ENCODE measurements at regions not wholly inside any gene's neighbourhood (a gene's known extent, or its start where the extent isn't known, plus 50 kb on each side); places are given as distances from the start of the nearest gene placed in this dataset.

DNA sequence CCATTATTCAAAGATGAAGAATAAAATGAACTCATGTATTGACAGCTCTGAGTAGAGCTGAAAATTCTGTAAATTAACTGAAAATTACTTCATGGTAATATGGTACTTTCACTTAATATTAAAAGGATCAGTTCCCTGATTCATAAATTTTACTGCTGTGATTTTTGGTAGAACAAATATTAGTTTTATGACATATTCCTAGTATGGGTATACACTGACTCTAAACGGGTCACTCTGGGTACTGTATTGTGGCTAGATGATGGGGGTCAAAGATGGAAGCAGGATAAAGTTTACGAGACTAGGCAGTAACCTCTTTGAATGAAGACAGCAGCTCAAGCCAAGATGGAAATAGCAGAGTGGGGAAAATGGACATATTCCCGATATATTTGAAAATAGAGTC is 135.5 kb downstream of the NUAK1 start:
- intact Hi-C loops (cut with micrococcal nuclease) = no loop called here
- H3K27me3 Mint-ChIP-seq (ENCODE audit: low read depth in 2 of 2) = peaks cover 6 to 25% of the 10 kb centered on the region in 2 donors
- Histone ChIP-seq H3K4me1 (ENCODE audit: control insufficient read depth, insufficient read depth, low read length) (no peaks in the 10 kb centered on the region), H3K36me3 (ENCODE audit: control insufficient read depth, insufficient read depth, low read length) (no peaks in the 10 kb centered on the region), H3K9me3 (ENCODE audit: control insufficient read depth, insufficient read depth, low read length) (no peaks in the 10 kb centered on the region), H3K4me3 (ENCODE audit: low read length) (no peak overlapping the region), H3K27ac (ENCODE audit: low read length) (no peak overlapping the region), H3K27me3 (ENCODE audit: control insufficient read depth, insufficient read depth, low read length) (no peaks in the 10 kb centered on the region)
- H3K27ac Mint-ChIP-seq = no peak overlapping the region
- 96% methylated on average over 3 of the region's 3 CpGs for WGBS (ENCODE audit: insufficient coverage)
- H3K4me3 Mint-ChIP-seq = no peak overlapping the region
- no peaks in the 10 kb centered on the region for H3K36me3 Mint-ChIP-seq
- H3K4me1 Mint-ChIP-seq = no peaks in the 10 kb centered on the region
- H3K9me3 Mint-ChIP-seq = no peaks in the 10 kb centered on the region
- TF ChIP-seq, protein P1, sequence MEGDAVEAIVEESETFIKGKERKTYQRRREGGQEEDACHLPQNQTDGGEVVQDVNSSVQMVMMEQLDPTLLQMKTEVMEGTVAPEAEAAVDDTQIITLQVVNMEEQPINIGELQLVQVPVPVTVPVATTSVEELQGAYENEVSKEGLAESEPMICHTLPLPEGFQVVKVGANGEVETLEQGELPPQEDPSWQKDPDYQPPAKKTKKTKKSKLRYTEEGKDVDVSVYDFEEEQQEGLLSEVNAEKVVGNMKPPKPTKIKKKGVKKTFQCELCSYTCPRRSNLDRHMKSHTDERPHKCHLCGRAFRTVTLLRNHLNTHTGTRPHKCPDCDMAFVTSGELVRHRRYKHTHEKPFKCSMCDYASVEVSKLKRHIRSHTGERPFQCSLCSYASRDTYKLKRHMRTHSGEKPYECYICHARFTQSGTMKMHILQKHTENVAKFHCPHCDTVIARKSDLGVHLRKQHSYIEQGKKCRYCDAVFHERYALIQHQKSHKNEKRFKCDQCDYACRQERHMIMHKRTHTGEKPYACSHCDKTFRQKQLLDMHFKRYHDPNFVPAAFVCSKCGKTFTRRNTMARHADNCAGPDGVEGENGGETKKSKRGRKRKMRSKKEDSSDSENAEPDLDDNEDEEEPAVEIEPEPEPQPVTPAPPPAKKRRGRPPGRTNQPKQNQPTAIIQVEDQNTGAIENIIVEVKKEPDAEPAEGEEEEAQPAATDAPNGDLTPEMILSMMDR (IDR thresholded peaks at IDR 0.05) = no peak
- DNase-seq (no peak), ATAC-seq (no peak)

DNA sequence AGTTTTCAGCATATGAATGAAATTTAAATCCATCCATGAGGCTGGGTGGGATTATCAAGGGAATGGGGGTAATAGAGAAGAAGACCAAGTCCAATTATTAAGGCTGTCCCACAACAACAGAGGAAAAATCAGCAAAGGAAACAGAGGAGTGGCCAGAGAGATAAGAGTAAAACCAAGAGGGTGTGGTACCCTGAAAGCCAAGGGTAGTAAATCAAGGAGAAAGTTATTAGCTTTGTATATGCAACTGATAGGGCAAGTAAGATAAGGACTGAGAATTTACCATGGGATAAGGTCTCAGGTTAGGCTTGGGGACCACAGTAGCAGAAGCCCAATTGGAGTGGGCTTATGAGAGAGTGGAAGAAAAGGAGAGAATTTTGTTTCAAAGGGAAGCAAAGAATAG is 134.5 kb downstream of the NUAK1 start:
- H3K27ac Mint-ChIP-seq = no peak overlapping the region
- TF ChIP-seq, protein P1 (IDR thresholded peaks at IDR 0.05) = no peak
- Histone ChIP-seq H3K9me3 (ENCODE audit: control insufficient read depth, insufficient read depth, low read length) (no peaks in the 10 kb centered on the region), H3K4me3 (ENCODE audit: low read length) (no peak overlapping the region), H3K4me1 (ENCODE audit: control insufficient read depth, insufficient read depth, low read length) (no peaks in the 10 kb centered on the region), H3K27ac (ENCODE audit: low read length) (no peak overlapping the region), H3K36me3 (ENCODE audit: control insufficient read depth, insufficient read depth, low read length) (no peaks in the 10 kb centered on the region), H3K27me3 (ENCODE audit: control insufficient read depth, insufficient read depth, low read length) (no peaks in the 10 kb centered on the region)
- H3K4me1 Mint-ChIP-seq = no peaks in the 10 kb centered on the region
- H3K4me3 Mint-ChIP-seq = no peak overlapping the region
- H3K27me3 Mint-ChIP-seq (ENCODE audit: low read depth in 2 of 2) = peaks cover 10 to 29% of the 10 kb centered on the region in 2 donors
- H3K9me3 Mint-ChIP-seq = no peaks in the 10 kb centered on the region
- no peaks in the 10 kb centered on the region for H3K36me3 Mint-ChIP-seq
- DNase-seq = no peak
- ATAC-seq = no peak
- intact Hi-C loops (cut with micrococcal nuclease) = no loop called here

DNA sequence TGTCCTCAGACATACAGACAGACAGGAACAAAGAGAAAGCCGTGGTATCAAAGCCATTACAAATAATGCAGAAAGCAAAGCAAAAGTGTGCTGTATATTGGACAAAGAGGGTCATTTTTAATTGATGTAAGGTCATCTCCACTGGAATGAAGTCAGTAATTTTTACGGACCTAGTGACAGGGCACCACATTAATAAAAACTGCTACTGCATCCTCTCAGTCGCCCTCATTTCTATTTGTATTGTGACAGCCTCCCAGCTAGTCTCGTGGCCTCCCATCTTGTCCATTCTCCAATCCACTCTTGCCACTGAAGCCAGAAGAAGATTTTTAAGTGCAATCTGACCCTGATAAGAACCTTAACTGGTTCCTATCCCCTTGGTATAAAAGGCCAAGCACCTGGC is 132.4 kb downstream of the NUAK1 start:
- Mint-ChIP-seq H3K4me3 (no peak overlapping the region), H3K27me3 (ENCODE audit: low read depth in 2 of 2) (peaks cover 10 to 20% of the 10 kb centered on the region in 2 donors), H3K27ac (no peak overlapping the region), H3K9me3 (no peaks in the 10 kb centered on the region), H3K36me3 (no peaks in the 10 kb centered on the region), H3K4me1 (no peaks in the 10 kb centered on the region)
- Histone ChIP-seq H3K9me3 (ENCODE audit: control insufficient read depth, insufficient read depth, low read length) (no peaks in the 10 kb centered on the region), H3K4me3 (ENCODE audit: low read length) (no peak overlapping the region), H3K4me1 (ENCODE audit: control insufficient read depth, insufficient read depth, low read length) (no peaks in the 10 kb centered on the region), H3K27me3 (ENCODE audit: control insufficient read depth, insufficient read depth, low read length) (no peaks in the 10 kb centered on the region), H3K27ac (ENCODE audit: low read length) (no peak overlapping the region), H3K36me3 (ENCODE audit: control insufficient read depth, insufficient read depth, low read length) (no peaks in the 10 kb centered on the region)
- TF ChIP-seq, protein P1 (IDR thresholded peaks at IDR 0.05) = no peak
- intact Hi-C loops (cut with micrococcal nuclease) = no loop called here
- DNase-seq (no peak), ATAC-seq (no peak)
- 88% methylated on average over 4 of the region's 4 CpGs for WGBS (ENCODE audit: insufficient coverage)

DNA sequence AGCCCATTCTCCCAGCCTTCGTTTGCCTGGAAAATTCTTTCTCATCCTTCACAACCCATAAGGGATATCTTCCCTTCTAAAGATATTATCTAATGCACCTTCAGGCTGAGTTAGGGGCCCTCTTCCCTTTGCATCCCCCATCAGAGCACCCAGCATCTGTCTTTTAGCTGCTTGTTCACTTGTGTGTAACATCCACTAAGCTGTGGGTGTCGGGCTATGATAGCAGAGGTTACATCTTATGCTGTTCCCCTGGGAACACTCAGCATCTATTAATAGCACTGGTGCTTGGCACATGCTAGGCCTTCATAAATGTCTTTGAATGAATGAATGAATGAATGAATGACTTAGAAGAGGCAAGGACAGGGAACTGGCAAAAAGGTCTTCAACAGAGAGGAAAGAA is 131.8 kb downstream of the NUAK1 start:
- H3K27me3 Mint-ChIP-seq (ENCODE audit: low read depth in 2 of 2) = peaks cover 14 to 16% of the 10 kb centered on the region in 2 donors
- no peak overlapping the region for H3K27ac ChIP-seq (ENCODE audit: low read length)
- H3K4me3 Mint-ChIP-seq = no peak overlapping the region
- no peaks in the 10 kb centered on the region for H3K4me1 ChIP-seq (ENCODE audit: control insufficient read depth, insufficient read depth, low read length)
- no peaks in the 10 kb centered on the region for H3K9me3 Mint-ChIP-seq
- no peak overlapping the region for H3K4me3 ChIP-seq (ENCODE audit: low read length)
- H3K9me3 ChIP-seq (ENCODE audit: control insufficient read depth, insufficient read depth, low read length) = no peaks in the 10 kb centered on the region
- DNase-seq = no peak
- TF ChIP-seq, protein P1 (IDR thresholded peaks at IDR 0.05) = no peak
- H3K36me3 ChIP-seq (ENCODE audit: control insufficient read depth, insufficient read depth, low read length) = no peaks in the 10 kb centered on the region
- no peak overlapping the region for H3K27ac Mint-ChIP-seq
- WGBS (ENCODE audit: insufficient coverage) = 92% methylated on average over 2 of the region's 2 CpGs
- H3K4me1 Mint-ChIP-seq = no peaks in the 10 kb centered on the region
- ATAC-seq = no peak
- no peaks in the 10 kb centered on the region for H3K36me3 Mint-ChIP-seq
- H3K27me3 ChIP-seq (ENCODE audit: control insufficient read depth, insufficient read depth, low read length) = no peaks in the 10 kb centered on the region
- intact Hi-C loops (cut with micrococcal nuclease) = no loop called here

All from natural killer cell (primary cell).